GM23338 (cell line): ENCODE measurements at regions not wholly inside any gene's neighbourhood (a gene's known extent, or its start where the extent isn't known, plus 50 kb on each side); places are given as distances from the start of the nearest gene placed in this dataset.

Experiments
- ATAC-seq: fragments of 200-7000 bp; cut with Tn5 transposase; 3 replicates; pipeline ENCODE4 v1.9.1; 2020
- DNase-seq: peaks from one replicate; pipeline ENCODE4 v3.0.0-alpha.2; 2015; ENCODE audit warnings: low spot score
- H2AFZ ChIP-seq: fragments of 200-600 bp; sonication (generic); 2 replicates; pipeline ENCODE4 v1.8.0; 2016; ENCODE audit warnings: antibody characterized with exemption, mild to moderate bottlenecking, moderate library complexity
- H3F3A ChIP-seq: fragments of 200-600 bp; sonication (generic); replicated peaks from 2 replicates; pipeline ENCODE4 v1.8.0; 2017; ENCODE audit warnings: antibody characterized with exemption, mixed run types, low read depth
- H3K27ac ChIP-seq: fragments of 200-600 bp; sonication (generic); 2 replicates; pipeline ENCODE4 v1.6.1; 2016; ENCODE audit warnings: low read depth
- H3K27me3 ChIP-seq: fragments of 200-600 bp; sonication (generic); 2 replicates; pipeline ENCODE4 v1.8.0; 2016; ENCODE audit warnings: mild to moderate bottlenecking, mixed run types, moderate library complexity; ENCODE audit not compliant: insufficient read depth
- H3K36me3 ChIP-seq: fragments of 200-600 bp; sonication (generic); 2 replicates; pipeline ENCODE4 v1.8.0; 2016; ENCODE audit warnings: mild to moderate bottlenecking; ENCODE audit not compliant: insufficient read depth
- H3K4me1 ChIP-seq: fragments of 200-600 bp; sonication (generic); 2 replicates; pipeline ENCODE4 v1.8.0; 2016; ENCODE audit warnings: mild to moderate bottlenecking, moderate library complexity; ENCODE audit not compliant: insufficient read depth
- H3K4me2 ChIP-seq: fragments of 200-600 bp; sonication (generic); 2 replicates; pipeline ENCODE4 v1.7.1; 2017; ENCODE audit warnings: mixed run types
- H3K4me3 ChIP-seq: fragments of 200-600 bp; sonication (generic); 2 replicates; pipeline ENCODE4 v1.6.1; 2016; ENCODE audit warnings: mixed run types
- H3K79me2 ChIP-seq: fragments of 200-600 bp; sonication (generic); replicated peaks from 2 replicates; pipeline ENCODE4 v1.8.0; 2017; ENCODE audit warnings: mild to moderate bottlenecking; ENCODE audit not compliant: insufficient read depth
- H3K9me2 ChIP-seq: fragments of 200-600 bp; sonication (generic); 2 replicates; pipeline ENCODE4 v1.8.0; 2017; ENCODE audit not compliant: insufficient read depth
- H4K20me1 ChIP-seq: fragments of 200-600 bp; sonication (generic); replicated peaks from 2 replicates; pipeline ENCODE4 v1.8.0; 2017; ENCODE audit warnings: mild to moderate bottlenecking; ENCODE audit not compliant: insufficient read depth
- H3K27ac Mint-ChIP-seq: 2 replicates; pipeline ENCODE4 v1.8.0; 2020; ENCODE audit warnings: inconsistent platforms, mild to moderate bottlenecking, moderate library complexity, mixed read lengths
- H3K27me3 Mint-ChIP-seq: 3 replicates; pipeline ENCODE4 v1.8.0; 2022; ENCODE audit warnings: low read depth, mild to moderate bottlenecking, moderate library complexity, mixed read lengths, inconsistent platforms; ENCODE audit not compliant: insufficient read depth, poor library complexity
- H3K36me3 Mint-ChIP-seq: 3 replicates; pipeline ENCODE4 v1.8.0; 2021; ENCODE audit warnings: low read depth, mild to moderate bottlenecking, inconsistent platforms, moderate library complexity, mixed read lengths
- H3K4me1 Mint-ChIP-seq: 3 replicates; pipeline ENCODE4 v1.8.0; 2020; ENCODE audit warnings: mild to moderate bottlenecking, inconsistent platforms, mixed read lengths
- H3K4me3 Mint-ChIP-seq: 3 replicates; pipeline ENCODE4 v1.8.0; 2021; ENCODE audit warnings: moderate library complexity, mild to moderate bottlenecking, inconsistent platforms, mixed read lengths
- H3K9me3 Mint-ChIP-seq: 3 replicates; pipeline ENCODE4 v1.8.0; 2020; ENCODE audit warnings: moderate library complexity, mild to moderate bottlenecking, inconsistent platforms, mixed read lengths
- CREB1 ChIP-seq: fragments of 250-450 bp; sonication (Bioruptor Pico); IDR thresholded peaks from 2 replicates; pipeline ENCODE4 v1.5.0; 2020; ENCODE audit warnings: low read depth, mild to moderate bottlenecking, moderate library complexity
- TF ChIP-seq, protein P1 (sequence below): fragments of 250-450 bp; sonication (Bioruptor Pico); IDR thresholded peaks from 2 replicates; pipeline ENCODE4 v1.5.0; 2020; ENCODE audit warnings: mild to moderate bottlenecking, moderate library complexity
- TF ChIP-seq, protein P2 (sequence below), 2 experiments: fragments of 200-600 bp in 1 of 2; sonication (generic) in 1 of 2; conservative IDR thresholded peaks; 2 replicates each; pipeline versions ENCODE4 v1.5.1 to v1.6.1; 2016 to 2017; ENCODE audit warnings: antibody characterized with exemption in 2 of 2, low read depth in 2 of 2, mild to moderate bottlenecking in 2 of 2, moderate library complexity in 1 of 2

DNA sequence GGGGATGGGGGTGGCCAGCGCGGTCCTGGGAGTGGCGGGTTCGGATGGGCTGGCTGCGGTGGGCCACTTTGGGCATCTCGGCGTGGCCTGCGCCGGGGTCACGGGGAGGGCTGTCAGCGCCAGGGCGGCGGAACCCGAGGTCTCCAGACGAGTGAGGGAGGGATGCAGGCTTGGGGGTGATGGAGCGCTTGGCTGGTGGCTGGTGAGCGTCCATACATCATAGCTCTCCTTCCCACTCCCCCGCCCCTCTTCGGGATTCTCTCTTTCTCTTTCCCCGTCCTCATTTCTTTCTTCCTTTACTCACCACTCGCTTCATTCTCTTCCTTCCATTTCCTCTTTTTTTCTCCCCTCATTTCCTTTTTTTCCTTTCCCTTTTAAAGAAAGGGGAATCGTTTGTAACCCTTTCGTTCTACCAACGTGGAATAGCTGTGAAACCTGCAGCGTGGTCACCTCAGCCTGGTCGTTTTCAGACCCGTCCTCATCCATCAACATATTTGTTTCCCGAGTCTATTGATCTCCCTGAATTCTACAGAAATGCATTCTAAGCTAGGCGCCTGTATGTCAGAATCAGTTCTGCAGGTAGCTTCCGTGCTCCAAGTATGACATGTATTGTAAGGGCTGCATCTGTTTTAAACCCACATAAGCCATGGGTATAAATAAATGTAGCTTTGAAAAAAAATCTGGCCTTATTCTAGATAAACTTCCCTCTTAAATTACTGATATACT lies 260.3 kb upstream of the E2F7 start (continued):
- TF ChIP-seq, protein P1, sequence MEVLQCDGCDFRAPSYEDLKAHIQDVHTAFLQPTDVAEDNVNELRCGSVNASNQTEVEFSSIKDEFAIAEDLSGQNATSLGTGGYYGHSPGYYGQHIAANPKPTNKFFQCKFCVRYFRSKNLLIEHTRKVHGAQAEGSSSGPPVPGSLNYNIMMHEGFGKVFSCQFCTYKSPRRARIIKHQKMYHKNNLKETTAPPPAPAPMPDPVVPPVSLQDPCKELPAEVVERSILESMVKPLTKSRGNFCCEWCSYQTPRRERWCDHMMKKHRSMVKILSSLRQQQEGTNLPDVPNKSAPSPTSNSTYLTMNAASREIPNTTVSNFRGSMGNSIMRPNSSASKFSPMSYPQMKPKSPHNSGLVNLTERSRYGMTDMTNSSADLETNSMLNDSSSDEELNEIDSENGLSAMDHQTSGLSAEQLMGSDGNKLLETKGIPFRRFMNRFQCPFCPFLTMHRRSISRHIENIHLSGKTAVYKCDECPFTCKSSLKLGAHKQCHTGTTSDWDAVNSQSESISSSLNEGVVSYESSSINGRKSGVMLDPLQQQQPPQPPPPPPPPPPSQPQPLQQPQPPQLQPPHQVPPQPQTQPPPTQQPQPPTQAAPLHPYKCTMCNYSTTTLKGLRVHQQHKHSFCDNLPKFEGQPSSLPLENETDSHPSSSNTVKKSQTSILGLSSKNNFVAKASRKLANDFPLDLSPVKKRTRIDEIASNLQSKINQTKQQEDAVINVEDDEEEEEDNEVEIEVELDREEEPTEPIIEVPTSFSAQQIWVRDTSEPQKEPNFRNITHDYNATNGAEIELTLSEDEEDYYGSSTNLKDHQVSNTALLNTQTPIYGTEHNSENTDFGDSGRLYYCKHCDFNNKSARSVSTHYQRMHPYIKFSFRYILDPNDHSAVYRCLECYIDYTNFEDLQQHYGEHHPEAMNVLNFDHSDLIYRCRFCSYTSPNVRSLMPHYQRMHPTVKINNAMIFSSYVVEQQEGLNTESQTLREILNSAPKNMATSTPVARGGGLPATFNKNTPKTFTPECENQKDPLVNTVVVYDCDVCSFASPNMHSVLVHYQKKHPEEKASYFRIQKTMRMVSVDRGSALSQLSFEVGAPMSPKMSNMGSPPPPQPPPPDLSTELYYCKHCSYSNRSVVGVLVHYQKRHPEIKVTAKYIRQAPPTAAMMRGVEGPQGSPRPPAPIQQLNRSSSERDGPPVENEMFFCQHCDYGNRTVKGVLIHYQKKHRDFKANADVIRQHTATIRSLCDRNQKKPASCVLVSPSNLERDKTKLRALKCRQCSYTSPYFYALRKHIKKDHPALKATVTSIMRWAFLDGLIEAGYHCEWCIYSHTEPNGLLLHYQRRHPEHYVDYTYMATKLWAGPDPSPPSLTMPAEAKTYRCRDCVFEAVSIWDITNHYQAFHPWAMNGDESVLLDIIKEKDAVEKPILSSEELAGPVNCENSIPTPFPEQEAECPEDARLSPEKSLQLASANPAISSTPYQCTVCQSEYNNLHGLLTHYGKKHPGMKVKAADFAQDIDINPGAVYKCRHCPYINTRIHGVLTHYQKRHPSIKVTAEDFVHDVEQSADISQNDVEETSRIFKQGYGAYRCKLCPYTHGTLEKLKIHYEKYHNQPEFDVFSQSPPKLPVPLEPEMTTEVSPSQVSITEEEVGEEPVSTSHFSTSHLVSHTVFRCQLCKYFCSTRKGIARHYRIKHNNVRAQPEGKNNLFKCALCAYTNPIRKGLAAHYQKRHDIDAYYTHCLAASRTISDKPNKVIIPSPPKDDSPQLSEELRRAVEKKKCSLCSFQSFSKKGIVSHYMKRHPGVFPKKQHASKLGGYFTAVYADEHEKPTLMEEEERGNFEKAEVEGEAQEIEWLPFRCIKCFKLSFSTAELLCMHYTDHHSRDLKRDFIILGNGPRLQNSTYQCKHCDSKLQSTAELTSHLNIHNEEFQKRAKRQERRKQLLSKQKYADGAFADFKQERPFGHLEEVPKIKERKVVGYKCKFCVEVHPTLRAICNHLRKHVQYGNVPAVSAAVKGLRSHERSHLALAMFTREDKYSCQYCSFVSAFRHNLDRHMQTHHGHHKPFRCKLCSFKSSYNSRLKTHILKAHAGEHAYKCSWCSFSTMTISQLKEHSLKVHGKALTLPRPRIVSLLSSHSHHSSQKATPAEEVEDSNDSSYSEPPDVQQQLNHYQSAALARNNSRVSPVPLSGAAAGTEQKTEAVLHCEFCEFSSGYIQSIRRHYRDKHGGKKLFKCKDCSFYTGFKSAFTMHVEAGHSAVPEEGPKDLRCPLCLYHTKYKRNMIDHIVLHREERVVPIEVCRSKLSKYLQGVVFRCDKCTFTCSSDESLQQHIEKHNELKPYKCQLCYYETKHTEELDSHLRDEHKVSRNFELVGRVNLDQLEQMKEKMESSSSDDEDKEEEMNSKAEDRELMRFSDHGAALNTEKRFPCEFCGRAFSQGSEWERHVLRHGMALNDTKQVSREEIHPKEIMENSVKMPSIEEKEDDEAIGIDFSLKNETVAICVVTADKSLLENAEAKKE (CRISPR knock-in tag): no peak
- TF ChIP-seq, protein P2, sequence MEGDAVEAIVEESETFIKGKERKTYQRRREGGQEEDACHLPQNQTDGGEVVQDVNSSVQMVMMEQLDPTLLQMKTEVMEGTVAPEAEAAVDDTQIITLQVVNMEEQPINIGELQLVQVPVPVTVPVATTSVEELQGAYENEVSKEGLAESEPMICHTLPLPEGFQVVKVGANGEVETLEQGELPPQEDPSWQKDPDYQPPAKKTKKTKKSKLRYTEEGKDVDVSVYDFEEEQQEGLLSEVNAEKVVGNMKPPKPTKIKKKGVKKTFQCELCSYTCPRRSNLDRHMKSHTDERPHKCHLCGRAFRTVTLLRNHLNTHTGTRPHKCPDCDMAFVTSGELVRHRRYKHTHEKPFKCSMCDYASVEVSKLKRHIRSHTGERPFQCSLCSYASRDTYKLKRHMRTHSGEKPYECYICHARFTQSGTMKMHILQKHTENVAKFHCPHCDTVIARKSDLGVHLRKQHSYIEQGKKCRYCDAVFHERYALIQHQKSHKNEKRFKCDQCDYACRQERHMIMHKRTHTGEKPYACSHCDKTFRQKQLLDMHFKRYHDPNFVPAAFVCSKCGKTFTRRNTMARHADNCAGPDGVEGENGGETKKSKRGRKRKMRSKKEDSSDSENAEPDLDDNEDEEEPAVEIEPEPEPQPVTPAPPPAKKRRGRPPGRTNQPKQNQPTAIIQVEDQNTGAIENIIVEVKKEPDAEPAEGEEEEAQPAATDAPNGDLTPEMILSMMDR (conservative IDR thresholded peaks at IDR 0.05; ENCODE audit: low read depth in 2 of 2): no peak

DNA sequence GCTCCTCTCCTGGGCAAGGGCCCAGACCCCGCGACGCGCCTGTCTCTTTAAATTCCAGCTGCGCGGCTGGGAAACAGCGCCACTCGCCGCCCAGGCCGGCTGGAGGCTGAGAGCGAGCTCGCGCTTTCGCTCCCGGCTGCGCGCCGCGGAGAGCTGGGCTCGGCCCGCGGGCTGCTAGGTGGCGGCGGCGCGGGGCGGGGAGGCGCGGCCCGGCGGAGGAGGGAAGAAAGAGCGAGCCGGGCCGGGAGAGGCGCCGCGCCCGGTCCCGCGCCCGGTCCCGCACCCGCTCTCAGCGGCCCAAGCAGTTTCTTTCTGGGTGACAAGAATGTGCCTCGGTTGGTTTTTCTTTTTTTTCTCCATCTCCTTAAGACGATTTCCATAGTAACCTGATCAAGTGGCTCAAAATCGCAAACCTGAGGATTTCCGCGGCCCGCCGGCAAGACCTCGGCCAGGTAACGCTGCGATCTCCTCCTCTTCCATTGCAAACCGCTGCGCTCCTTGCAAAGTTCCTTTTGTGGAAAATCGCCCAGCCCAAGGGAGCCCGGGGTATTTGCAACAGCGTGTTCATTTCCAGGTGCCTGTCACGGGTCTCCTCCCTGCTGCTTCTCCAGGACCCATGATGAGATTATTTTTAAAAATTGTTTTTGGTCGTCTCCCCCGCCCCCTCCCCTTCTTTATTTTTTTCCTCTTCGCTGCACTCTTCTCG lies 259.5 kb upstream of the E2F7 start:
- no peaks in the 10 kb centered on the region for H4K20me1 ChIP-seq
- peak overlapping the region; percentile 95 for H3K4me2 ChIP-seq
- peak overlapping the region; percentile 99 for H2AFZ ChIP-seq
- H3K27ac ChIP-seq: peak overlapping the region; percentile 76; the same call in 1 of the 2 replicates
- peaks cover 28% of the 10 kb centered on the region for H3K4me1 ChIP-seq
- peaks cover 17% of the 10 kb centered on the region for H3K4me1 Mint-ChIP-seq
- H3K27me3 Mint-ChIP-seq: peaks cover 15% of the 10 kb centered on the region
- peak; percentile 96 for ATAC-seq
- peak; percentile 94 for DNase-seq
- H3K79me2 ChIP-seq: peaks cover 3% of the 10 kb centered on the region; the same call in 1 of the 2 replicates
- H3K9me3 Mint-ChIP-seq: no peaks in the 10 kb centered on the region
- peaks cover 22% of the 10 kb centered on the region for H3K27me3 ChIP-seq
- H3K36me3 Mint-ChIP-seq: no peaks in the 10 kb centered on the region
- H3K9me2 ChIP-seq: 0 out of 2 replicates have a peak, but pooled peaks cover 3% of the 10 kb centered on the region
- TF ChIP-seq, protein P2 (conservative IDR thresholded peaks at IDR 0.05; ENCODE audit: low read depth in 2 of 2): peak; percentile 26 to 65; a peak in 2 of 4 replicates
- no peak for TF ChIP-seq CREB1 (CRISPR knock-in tag)
- peak overlapping the region; percentile 68; the same call in 1 of the 2 replicates for H3K27ac Mint-ChIP-seq
- H3K4me3 Mint-ChIP-seq: peak overlapping the region; percentile 86
- H3F3A ChIP-seq: no peaks in the 10 kb centered on the region; the same call in 1 of the 2 replicates
- peak overlapping the region; percentile 83 for H3K4me3 ChIP-seq
- no peaks in the 10 kb centered on the region for H3K36me3 ChIP-seq
